NB4 (cell line): ENCODE measurements at regions not wholly inside any gene's neighbourhood (a gene's known extent, or its start where the extent isn't known, plus 50 kb on each side); places are given as distances from the start of the nearest gene placed in this dataset.

ENCODE experiments used
- CTCF ChIP-seq: IDR thresholded peaks from one replicate; pipeline ENCODE4 v1.5.1; 2012; ENCODE audit warnings: low read depth, low read length
- MYC ChIP-seq: IDR thresholded peaks from 2 replicates; pipeline ENCODE4 v1.6.1; 2011; ENCODE audit warnings: low read depth, low read length
- POLR2A ChIP-seq: IDR thresholded peaks from 2 replicates; pipeline ENCODE4 v1.6.1; 2011; ENCODE audit warnings: mild to moderate bottlenecking; ENCODE audit not compliant: insufficient read length; ENCODE audit errors: extremely low read depth

GRCh38 chr2:226447338-226448300, 352.0 kb downstream of the IRS1 start:
- TF ChIP-seq CTCF (no peak), POLR2A (no peak), MYC (no peak)
